SK-N-SH treated with all-trans-retinoic acid at 6 μM for 48 hours (cell line): ENCODE measurements at regions not wholly inside any gene's neighbourhood (a gene's known extent, or its start where the extent isn't known, plus 50 kb on each side); places are given as distances from the start of the nearest gene placed in this dataset.

Source experiments
- ISL1 ChIP-seq: fragments of 250-450 bp; sonication (Bioruptor Pico); IDR thresholded peaks from 2 replicates; pipeline ENCODE4 v2.1.2; 2022; ENCODE audit warnings: mild to moderate bottlenecking, moderate library complexity
- PATZ1 ChIP-seq: fragments of 250-450 bp; sonication (Bioruptor Pico); IDR thresholded peaks from 2 replicates; pipeline ENCODE4 v1.8.0; 2020; ENCODE audit warnings: mild to moderate bottlenecking, moderate library complexity, borderline replicate concordance
- TF ChIP-seq, protein P1 (sequence below): fragments of 250-450 bp; sonication (Bioruptor Pico); IDR thresholded peaks from 2 replicates; pipeline ENCODE4 v1.8.0; 2021; ENCODE audit warnings: low read depth, mild to moderate bottlenecking, moderate library complexity, borderline replicate concordance

GRCh38 chr12:88805692-88806091 lies 225.4 kb upstream of the KITLG start:
- TF ChIP-seq ISL1 (CRISPR knock-in tag) (no peak), PATZ1 (CRISPR knock-in tag) (no peak)
- TF ChIP-seq, protein P1, sequence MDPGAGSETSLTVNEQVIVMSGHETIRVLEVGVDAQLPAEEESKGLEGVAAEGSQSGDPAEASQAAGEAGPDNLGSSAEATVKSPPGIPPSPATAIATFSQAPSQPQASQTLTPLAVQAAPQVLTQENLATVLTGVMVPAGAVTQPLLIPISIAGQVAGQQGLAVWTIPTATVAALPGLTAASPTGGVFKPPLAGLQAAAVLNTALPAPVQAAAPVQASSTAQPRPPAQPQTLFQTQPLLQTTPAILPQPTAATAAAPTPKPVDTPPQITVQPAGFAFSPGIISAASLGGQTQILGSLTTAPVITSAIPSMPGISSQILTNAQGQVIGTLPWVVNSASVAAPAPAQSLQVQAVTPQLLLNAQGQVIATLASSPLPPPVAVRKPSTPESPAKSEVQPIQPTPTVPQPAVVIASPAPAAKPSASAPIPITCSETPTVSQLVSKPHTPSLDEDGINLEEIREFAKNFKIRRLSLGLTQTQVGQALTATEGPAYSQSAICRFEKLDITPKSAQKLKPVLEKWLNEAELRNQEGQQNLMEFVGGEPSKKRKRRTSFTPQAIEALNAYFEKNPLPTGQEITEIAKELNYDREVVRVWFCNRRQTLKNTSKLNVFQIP (CRISPR knock-in tag), result no peak
